PFSK-1 (cell line): ENCODE measurements at regions not wholly inside any gene's neighbourhood (a gene's known extent, or its start where the extent isn't known, plus 50 kb on each side); places are given as distances from the start of the nearest gene placed in this dataset.

Experiments used
- POLR2AphosphoS5 ChIP-seq: IDR thresholded peaks from 2 replicates; pipeline ENCODE4 v1.6.1; 2012; ENCODE audit warnings: low read depth, mild to moderate bottlenecking, control low read depth, low read length, moderate library complexity
- TAF1 ChIP-seq: IDR thresholded peaks from 2 replicates; pipeline ENCODE4 v1.6.1; 2012; ENCODE audit warnings: low read length, control low read depth, borderline replicate concordance; ENCODE audit not compliant: insufficient read depth

- no peak for TF ChIP-seq POLR2AphosphoS5
- no peak for TF ChIP-seq TAF1
These were observed 144.6 kb downstream of the PLPP3 start for GRCh38 chr1:56434740-56435139.
